Right lobe of liver (tissue), 4 donors: ENCODE measurements at regions not wholly inside any gene's neighbourhood (a gene's known extent, or its start where the extent isn't known, plus 50 kb on each side); places are given as distances from the start of the nearest gene placed in this dataset.

Experiments used
- CTCF ChIP-seq, 4 donors: fragments of 200-600 bp in 3 of 4; fragments of 450-650 bp in 1 of 4; IDR thresholded peaks; one replicate each; pipeline versions ENCODE4 v1.5.1 to v1.8.0; 2016 to 2022; ENCODE audit warnings: antibody characterized with exemption in 4 of 4, mild to moderate bottlenecking in 2 of 4
- POLR2A ChIP-seq: fragments of 450-650 bp; IDR thresholded peaks from one replicate; pipeline ENCODE4 v1.6.1; 2017; ENCODE audit warnings: antibody characterized with exemption, mild to moderate bottlenecking
- donor health status: DM: no; HTN: no; CAD: no.
- donor health status: DM: no; HTN: no; CAD: no.
- donor health status: DM: no; HTN: yes; CAD: no.

GRCh38 chr18:65298422-65298821 is 452.4 kb upstream of the CDH7 start:
- TF ChIP-seq CTCF (IDR thresholded peaks at IDR 0.05) (no peak), POLR2A (no peak)
